ENCODE measurements at regions not wholly inside any gene's neighbourhood (a gene's known extent, or its start where the extent isn't known, plus 50 kb on each side); places are given as distances from the start of the nearest gene placed in this dataset.
A peak's percentile ranks its signal among the peaks of the same experiment; 100 is the strongest.

- no peaks in the 10 kb centered on the region for H3K4me1 ChIP-seq
- no peak for DNase-seq
- H3K36me3 ChIP-seq: no peaks in the 10 kb centered on the region
- 87 to 89% methylated on average over 2 of the region's 2 CpGs for WGBS, 2 donors
- no peaks in the 10 kb centered on the region for H3K27me3 ChIP-seq
- ATAC-seq (ENCODE audit: low FRiP score in 2 of 2): no peak
- no peak overlapping the region for H3K4me3 ChIP-seq
- no peak overlapping the region for H3K27ac ChIP-seq
- H3K9me3 ChIP-seq: no peaks in the 10 kb centered on the region
- TF ChIP-seq POLR2A (IDR thresholded peaks at IDR 0.05) (no peak), POLR2AphosphoS5 (IDR thresholded peaks at IDR 0.05) (no peak), EP300 (IDR thresholded peaks at IDR 0.05) (no peak), CTCF (IDR thresholded peaks at IDR 0.05) (no peak)
Measured at GRCh38 chr2:104570259-104570658, 283.7 kb upstream of the POU3F3 start.

GRCh38 chr2:104572834-104573233 is 281.1 kb upstream of the POU3F3 start:
- H3K27me3 ChIP-seq: no peaks in the 10 kb centered on the region
- TF ChIP-seq POLR2A (IDR thresholded peaks at IDR 0.05): no peak
- TF ChIP-seq EP300 (IDR thresholded peaks at IDR 0.05): no peak
- TF ChIP-seq CTCF (IDR thresholded peaks at IDR 0.05): no peak
- no peak for TF ChIP-seq POLR2AphosphoS5 (IDR thresholded peaks at IDR 0.05)
- no peaks in the 10 kb centered on the region for H3K36me3 ChIP-seq
- DNase-seq (peak in 1 of 2 donors; percentile 29), ATAC-seq (ENCODE audit: low FRiP score in 2 of 2) (peak in 1 of 2 donors; percentile 61)
- no peak overlapping the region for H3K4me3 ChIP-seq
- no peak overlapping the region for H3K27ac ChIP-seq
- no peaks in the 10 kb centered on the region for H3K4me1 ChIP-seq
- WGBS, 2 donors: 47 to 57% methylated on average over 4 of the region's 4 CpGs
- H3K9me3 ChIP-seq: no peaks in the 10 kb centered on the region

GRCh38 chr2:104574367-104574766 is 279.5 kb upstream of the POU3F3 start:
- no peak overlapping the region for H3K27ac ChIP-seq
- peak in 1 of 2 donors; percentile 23 for DNase-seq
- H3K4me3 ChIP-seq: no peak overlapping the region
- no peak for ATAC-seq (ENCODE audit: low FRiP score in 2 of 2)
- H3K27me3 ChIP-seq: no peaks in the 10 kb centered on the region
- H3K36me3 ChIP-seq: no peaks in the 10 kb centered on the region
- H3K4me1 ChIP-seq: no peaks in the 10 kb centered on the region
- TF ChIP-seq EP300 (IDR thresholded peaks at IDR 0.05) (no peak), POLR2AphosphoS5 (IDR thresholded peaks at IDR 0.05) (no peak), POLR2A (IDR thresholded peaks at IDR 0.05) (no peak), CTCF (IDR thresholded peaks at IDR 0.05) (no peak)
- H3K9me3 ChIP-seq: no peaks in the 10 kb centered on the region
- 87 to 92% methylated on average over 7 of the region's 7 CpGs for WGBS, 2 donors

- TF ChIP-seq POLR2AphosphoS5 (IDR thresholded peaks at IDR 0.05) (no peak), EP300 (IDR thresholded peaks at IDR 0.05) (no peak), POLR2A (IDR thresholded peaks at IDR 0.05) (no peak), CTCF (IDR thresholded peaks at IDR 0.05) (no peak)
Measured at GRCh38 chr2:104577143-104577542, 276.8 kb upstream of the POU3F3 start.

GRCh38 chr2:104582471-104582870 is 271.4 kb upstream of the POU3F3 start:
- DNase-seq: no peak
- no peaks in the 10 kb centered on the region for H3K36me3 ChIP-seq

More at GRCh38 chr2:104577143-104577542, 276.8 kb upstream of the POU3F3 start:
- Histone ChIP-seq H3K27ac (no peak overlapping the region), H3K36me3 (no peaks in the 10 kb centered on the region), H3K9me3 (no peaks in the 10 kb centered on the region), H3K4me1 (no peaks in the 10 kb centered on the region), H3K27me3 (no peaks in the 10 kb centered on the region), H3K4me3 (no peak overlapping the region)
- 94 to 97% methylated on average over 2 of the region's 2 CpGs for WGBS, 2 donors
- DNase-seq: no peak
- no peak for ATAC-seq (ENCODE audit: low FRiP score in 2 of 2)

More at GRCh38 chr2:104582471-104582870, 271.4 kb upstream of the POU3F3 start:
- 41 to 59% methylated on average over 8 of the region's 8 CpGs for WGBS, 2 donors
- no peak overlapping the region for H3K27ac ChIP-seq
- no peak for TF ChIP-seq CTCF (IDR thresholded peaks at IDR 0.05)
- no peak for TF ChIP-seq POLR2AphosphoS5 (IDR thresholded peaks at IDR 0.05)
- ATAC-seq (ENCODE audit: low FRiP score in 2 of 2): no peak
- H3K9me3 ChIP-seq: no peaks in the 10 kb centered on the region
- no peaks in the 10 kb centered on the region for H3K4me1 ChIP-seq
- H3K27me3 ChIP-seq: no peaks in the 10 kb centered on the region
- no peak overlapping the region for H3K4me3 ChIP-seq

Data from upper lobe of left lung (tissue), 6 donors.